IPS-NIHi7 (cell line): ENCODE measurements at regions not wholly inside any gene's neighbourhood (a gene's known extent, or its start where the extent isn't known, plus 50 kb on each side); places are given as distances from the start of the nearest gene placed in this dataset.
"Not testable (repeated sequence)": the region's sequence is repeated elsewhere in the genome, so short reads cannot be mapped to it uniquely, and the experiment has no call there.

Experiments used
- DNase-seq: peaks from one replicate; pipeline ENCODE4 v3.0.0; 2012; ENCODE audit warnings: mixed read lengths; ENCODE audit errors: extremely low spot score

DNA sequence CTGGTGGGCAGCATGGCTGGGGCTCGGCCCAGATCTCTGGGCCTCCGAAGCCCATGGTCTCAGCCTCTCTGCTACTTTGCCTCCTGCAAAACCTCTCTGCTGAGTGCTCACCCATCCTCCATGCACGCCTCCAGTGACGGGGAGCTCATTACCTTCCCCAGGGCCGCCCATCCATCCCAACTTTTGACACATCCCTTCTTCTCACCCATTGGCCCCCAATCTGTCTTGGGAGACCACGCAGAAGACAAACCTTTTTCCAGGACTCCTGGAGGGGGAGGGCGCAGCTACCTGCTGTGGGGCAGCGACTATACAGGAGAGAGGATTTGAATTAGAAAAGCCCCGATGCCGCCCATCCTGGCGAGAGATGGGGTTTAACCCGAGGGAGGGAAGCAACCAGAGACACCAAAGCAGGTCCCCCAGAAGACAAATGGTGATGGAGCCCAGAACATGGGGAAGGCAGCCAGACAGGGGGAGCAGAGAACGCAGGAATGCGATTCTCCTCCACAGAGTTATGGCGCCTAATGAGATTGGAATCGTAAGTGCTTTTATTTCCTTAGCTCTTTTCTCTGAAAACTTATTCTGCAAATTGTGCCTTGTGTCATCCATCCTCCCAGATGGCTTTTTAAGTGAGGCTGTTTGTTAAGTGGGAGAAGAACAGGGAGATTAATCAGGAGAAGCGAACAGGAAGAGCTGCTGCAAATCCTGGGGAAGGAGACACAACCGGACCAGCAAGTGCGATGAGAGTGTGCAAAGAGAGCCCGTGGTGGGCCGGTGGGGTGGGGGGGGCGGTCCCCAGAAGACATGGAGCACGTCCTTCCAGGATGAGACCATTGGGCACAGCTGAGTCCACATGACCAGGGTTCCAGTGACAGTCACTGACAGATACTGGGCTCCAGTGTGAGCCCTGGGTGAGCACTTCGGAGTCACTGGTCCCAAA lies 623.5 kb downstream of the MATN1 start:
- no peak for DNase-seq

- DNase-seq = not testable (repeated sequence)
Observed at GRCh38 chr1:30097851-30098250, 625.5 kb downstream of the MATN1 start.

DNA sequence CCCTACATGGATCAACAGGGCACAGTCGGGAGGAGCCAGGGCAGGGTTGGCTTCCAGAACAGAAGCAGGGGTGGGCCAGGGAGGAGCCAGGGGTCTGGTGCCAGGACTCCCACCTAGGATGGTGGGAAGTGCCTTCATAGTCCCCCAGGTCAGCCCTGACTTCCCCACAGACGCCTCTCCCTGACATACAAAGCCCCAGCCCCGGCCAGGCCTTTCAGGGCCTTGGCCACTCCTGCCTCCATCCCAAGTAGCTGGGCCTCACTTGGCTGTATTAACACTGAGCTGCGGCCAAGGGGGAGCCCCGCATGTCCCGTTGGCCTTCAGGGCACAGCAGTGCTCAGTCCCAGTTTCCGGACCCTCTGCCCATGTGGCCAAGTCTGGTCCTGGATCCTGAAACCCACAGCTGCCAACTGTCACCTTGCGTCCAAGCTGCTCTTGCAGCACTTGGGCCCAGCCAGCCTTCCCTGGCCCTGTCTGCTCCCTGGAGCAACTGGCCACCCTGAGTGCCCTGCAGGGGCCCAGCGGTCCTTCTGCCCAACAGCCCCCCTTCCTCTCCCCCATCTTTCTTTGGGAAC lies 627.8 kb downstream of the MATN1 start:
- no peak for DNase-seq

- DNase-seq = no peak
Observed at GRCh38 chr1:30095051-30095450, 628.3 kb downstream of the MATN1 start.

GRCh38 chr1:30092051-30092858 lies 631.1 kb downstream of the MATN1 start:
- no peak for DNase-seq

DNA sequence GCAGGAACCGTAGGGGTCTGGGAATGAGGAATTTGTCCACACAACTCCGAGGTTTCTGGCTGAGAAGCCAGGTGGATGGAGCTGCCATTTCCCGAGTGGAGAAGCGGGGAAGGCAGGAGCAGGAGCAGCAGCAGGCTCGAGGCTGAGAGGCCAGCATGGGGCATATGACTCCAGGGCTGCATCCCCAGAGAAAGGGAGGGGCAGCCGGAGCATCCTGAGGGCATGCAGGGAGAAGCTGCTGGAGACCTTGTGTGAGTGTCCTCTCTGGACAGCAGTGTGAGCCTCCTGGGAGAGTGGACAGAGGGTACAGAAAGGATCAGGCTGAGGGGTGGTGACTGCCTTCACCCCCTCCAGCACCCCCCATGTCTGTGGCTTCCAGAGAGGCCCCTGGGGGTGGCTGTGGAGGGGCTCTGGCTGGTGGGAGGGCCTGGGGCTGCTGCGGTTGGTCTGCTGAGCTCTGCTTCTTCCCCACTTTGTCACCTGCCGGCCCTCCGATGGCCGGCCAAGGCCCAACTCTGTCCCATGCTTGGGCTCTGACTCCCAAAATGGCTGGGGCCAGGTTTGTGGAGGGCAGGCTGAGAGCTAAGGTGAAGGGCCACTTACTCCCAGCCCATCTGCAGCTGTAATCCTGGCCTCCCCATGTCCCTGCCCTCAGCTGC lies 633.1 kb downstream of the MATN1 start:
- DNase-seq = no peak

- DNase-seq = no peak
Observed at GRCh38 chr1:30089024-30089430, 634.4 kb downstream of the MATN1 start.

DNA sequence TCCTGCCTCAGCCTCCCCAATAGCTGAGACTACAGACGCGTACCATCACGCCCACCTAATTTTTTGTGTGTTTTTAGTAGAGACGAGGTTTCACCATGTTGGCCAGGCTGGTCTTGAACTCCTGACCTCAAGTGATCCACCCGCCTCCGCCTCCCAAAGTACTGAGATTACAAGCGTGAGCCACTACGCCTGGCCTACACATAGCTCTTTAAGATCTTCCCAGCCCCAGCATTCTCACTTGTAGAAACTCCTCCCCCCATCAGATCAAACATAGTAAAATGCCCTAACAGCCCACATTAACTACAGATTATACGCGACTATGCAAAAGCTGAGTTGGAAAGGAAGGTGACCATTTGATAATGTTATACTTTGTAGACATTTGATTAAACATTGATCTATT lies 634.8 kb downstream of the MATN1 start:
- DNase-seq = no peak

DNA sequence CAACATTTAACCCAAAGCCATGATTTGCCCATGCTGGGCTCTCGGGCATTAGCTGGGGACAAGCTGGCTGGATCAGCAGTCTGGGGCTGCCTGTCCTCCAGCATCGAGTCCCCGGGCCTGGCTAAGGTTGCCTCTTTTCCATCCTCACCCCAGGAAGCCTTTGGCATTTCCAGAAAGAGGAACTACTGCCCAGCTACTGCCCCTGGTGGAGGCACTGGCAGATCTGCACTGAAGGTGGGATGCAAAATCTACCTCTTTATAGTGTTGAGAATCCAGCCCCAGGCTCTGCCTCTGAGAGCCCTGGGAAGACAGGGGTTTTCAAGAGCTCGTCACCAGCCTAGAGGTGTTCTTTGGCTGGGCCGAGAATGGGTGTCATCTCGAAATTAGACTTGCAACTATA lies 635.9 kb downstream of the MATN1 start:
- peak; percentile 61 for DNase-seq

DNA sequence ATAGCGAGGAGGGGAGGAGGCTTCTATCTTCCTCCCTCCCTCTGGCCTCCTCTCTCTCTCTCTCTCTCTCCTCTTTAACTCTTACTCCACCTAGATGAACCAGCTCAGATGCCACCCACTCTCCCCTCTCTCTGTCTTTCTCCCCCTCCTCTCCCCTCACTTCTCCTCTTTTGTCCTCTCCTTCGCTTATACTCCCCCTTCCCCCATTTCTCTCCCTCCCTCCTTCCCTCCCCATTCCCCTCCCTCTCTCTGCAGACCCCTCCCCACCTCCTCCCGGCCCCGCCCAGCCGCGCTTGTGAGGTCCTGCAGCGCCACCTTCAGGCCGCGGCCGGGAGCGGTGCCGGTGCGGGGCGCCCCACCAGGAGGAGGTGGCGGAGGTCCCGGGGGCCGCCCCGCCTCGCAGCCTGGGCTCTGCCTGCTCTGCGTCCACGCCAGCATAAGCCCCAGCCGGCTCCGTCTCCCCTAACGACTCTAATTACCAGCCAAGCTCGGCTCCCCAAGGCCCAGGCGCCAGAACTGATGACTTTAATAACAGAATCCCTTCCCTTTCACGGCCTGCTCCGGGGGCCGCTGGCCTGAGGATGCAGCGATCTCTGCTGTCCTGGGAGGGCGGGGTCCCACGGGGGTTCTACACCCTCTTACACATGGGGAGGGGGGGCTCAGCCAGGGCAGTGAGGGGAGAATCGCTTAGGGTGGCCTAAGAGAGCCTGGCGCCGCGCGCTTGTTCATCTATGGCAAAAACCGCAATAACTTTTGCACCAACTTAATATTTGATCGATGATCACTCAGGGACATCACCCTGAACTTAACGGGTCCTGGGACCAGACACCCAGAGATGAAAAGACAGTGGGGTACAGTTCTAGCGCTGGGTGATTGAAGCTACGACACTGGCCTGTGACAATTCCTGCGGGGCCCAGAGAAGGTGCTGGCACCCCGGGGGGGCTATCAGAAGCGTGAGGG lies 637.3 kb downstream of the MATN1 start:
- DNase-seq = peak; percentile 86

- no peak for DNase-seq
Observed at GRCh38 chr1:30084909-30085571, 638.3 kb downstream of the MATN1 start.

GRCh38 chr1:30083800-30084464 lies 639.5 kb downstream of the MATN1 start:
- no peak for DNase-seq

GRCh38 chr1:30081379-30082102 lies 641.8 kb downstream of the MATN1 start:
- DNase-seq = peak; percentile 40

DNA sequence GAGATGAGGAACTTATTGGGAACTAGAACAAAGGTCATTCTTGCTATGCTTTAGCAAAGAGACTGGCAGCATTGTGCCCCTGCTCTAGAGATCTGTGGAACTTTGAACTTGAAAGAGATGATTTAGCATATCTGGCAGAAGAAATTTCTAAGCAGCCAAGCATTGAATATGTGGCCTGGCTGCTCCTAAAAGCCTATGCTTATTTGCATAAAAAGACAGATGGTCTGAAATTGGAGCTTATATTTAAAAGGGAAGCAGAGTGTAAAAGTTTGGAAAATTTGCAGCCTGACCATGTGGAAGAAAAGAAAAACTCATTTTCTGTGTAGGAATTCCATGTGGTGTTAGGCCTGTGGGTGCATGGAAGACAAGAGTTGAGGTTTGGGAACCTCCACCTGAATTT lies 647.5 kb downstream of the MATN1 start:
- DNase-seq = not testable (repeated sequence)

DNA sequence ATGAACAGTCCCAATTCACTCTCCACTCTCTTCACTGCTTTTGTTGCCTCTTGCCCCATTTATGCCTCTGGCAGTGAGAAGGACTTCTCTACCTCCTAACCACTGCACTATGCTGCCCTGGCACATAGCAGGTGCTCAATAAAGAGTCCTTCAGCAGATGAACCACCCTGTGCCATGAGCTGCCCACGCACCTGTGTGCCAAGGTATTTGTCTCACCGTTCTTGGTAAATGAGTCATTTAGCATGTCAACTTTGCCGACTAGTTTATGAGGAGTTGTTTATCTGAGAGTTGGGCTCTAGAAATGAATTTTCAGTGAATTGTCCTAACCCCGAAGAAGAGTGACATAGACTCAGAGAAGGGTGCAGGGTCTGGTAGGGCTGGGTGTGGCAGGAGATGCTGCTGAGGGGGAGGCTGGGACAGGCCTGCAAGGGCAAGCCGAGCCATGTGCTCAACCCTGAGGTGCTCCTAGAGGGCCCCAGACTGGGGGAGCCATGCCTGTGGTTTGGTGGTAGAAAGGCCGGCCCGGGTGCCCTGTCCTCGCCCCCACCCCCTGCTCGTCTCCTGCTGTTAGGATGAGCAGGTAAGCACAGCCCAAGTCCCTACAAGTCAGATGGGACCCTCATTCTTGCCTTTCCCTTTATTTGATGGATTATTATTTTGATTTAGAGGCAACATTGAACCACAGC lies 654.5 kb downstream of the MATN1 start:
- DNase-seq = no peak

GRCh38 chr1:30064547-30064946 lies 658.8 kb downstream of the MATN1 start:
- DNase-seq = no peak

DNA sequence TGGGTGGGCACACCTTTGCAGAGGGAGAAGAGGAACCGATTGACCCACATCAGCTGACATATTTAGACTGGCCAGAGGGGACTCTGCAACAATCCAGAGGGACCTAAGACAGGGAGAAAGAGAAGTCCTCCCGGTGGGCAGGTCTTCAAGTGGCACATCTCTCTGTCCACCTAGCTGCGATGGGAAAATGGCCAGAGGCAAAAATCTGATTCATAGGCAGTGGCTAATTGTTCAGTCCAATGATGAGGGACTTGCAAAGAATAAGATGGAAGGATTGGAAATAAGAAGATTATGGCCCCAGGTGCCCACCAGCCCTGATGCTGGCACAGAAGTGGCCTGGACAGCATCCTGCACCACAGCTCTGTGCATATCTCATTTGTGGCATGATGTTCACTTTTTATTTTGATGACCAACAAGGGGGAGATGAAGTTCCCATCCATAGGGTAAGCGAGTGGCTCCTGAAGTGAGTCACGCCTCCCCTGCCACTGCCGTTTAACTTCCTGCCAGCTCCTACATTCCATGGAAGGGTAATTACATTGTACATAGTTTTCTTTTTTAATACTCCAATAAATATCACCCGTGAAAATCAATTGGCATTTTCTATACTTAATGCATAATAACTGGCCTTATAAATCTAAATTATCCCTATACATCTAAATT lies 659.6 kb downstream of the MATN1 start:
- DNase-seq = no peak
